HepG2 (cell line): ENCODE measurements at regions not wholly inside any gene's neighbourhood (a gene's known extent, or its start where the extent isn't known, plus 50 kb on each side); places are given as distances from the start of the nearest gene placed in this dataset.

Experiments used
- KAT7 ChIP-seq: IDR thresholded peaks from 2 replicates; pipeline ENCODE4 v1.6.1; 2018; ENCODE audit warnings: borderline replicate concordance, missing compliant biosample characterization
- KDM5A ChIP-seq: fragments of 200-600 bp; sonication (generic); IDR thresholded peaks from 2 replicates; pipeline ENCODE4 v1.7.0; 2018; ENCODE audit warnings: antibody characterized with exemption, mild to moderate bottlenecking, low read length, borderline replicate concordance
- KLF12 ChIP-seq: sonication (generic); formaldehyde crosslinking; IDR thresholded peaks from 2 replicates; pipeline ENCODE4 v1.4.0; 2020; ENCODE audit warnings: missing genetic modification reagents, borderline replicate concordance
- MTA1 ChIP-seq: sonication (generic); formaldehyde crosslinking; IDR thresholded peaks from 2 replicates; pipeline ENCODE4 v1.4.0; 2020; ENCODE audit warnings: missing genetic modification reagents, mild to moderate bottlenecking, borderline replicate concordance
- MTA3 ChIP-seq: sonication (generic); formaldehyde crosslinking; IDR thresholded peaks from 2 replicates; pipeline ENCODE4 v1.4.0; 2020; ENCODE audit warnings: missing genetic modification reagents
- MYNN ChIP-seq: sonication (generic); formaldehyde crosslinking; IDR thresholded peaks from 2 replicates; pipeline ENCODE4 v1.4.0; 2020; ENCODE audit warnings: mild to moderate bottlenecking, low read depth, missing genetic modification reagents
- TBX2 ChIP-seq: sonication (generic); formaldehyde crosslinking; IDR thresholded peaks from 2 replicates; pipeline ENCODE4 v1.5.0; 2020; ENCODE audit warnings: missing genetic modification reagents, mild to moderate bottlenecking, borderline replicate concordance
- ZC3H13 ChIP-seq: sonication (generic); formaldehyde crosslinking; IDR thresholded peaks from 2 replicates; pipeline ENCODE4 v1.8.1; 2023; ENCODE audit warnings: mild to moderate bottlenecking, missing genetic modification reagents, moderate library complexity
- ZNF343 ChIP-seq: sonication (generic); formaldehyde crosslinking; IDR thresholded peaks from 2 replicates; pipeline ENCODE4 v1.4.0; 2020; ENCODE audit warnings: mild to moderate bottlenecking, missing genetic modification reagents
- ZNF572 ChIP-seq: sonication (generic); formaldehyde crosslinking; IDR thresholded peaks from 2 replicates; pipeline ENCODE4 v1.5.1; 2020; ENCODE audit warnings: mild to moderate bottlenecking, missing genetic modification reagents
- TF ChIP-seq, protein P1 (sequence below): sonication (generic); formaldehyde crosslinking; IDR thresholded peaks from 2 replicates; pipeline ENCODE4 v1.5.1; 2020; ENCODE audit warnings: missing genetic modification reagents, mild to moderate bottlenecking, borderline replicate concordance
- TF ChIP-seq, protein P2 (sequence below): sonication (generic); formaldehyde crosslinking; IDR thresholded peaks from 2 replicates; pipeline ENCODE4 v1.5.0; 2020; ENCODE audit warnings: mild to moderate bottlenecking, missing genetic modification reagents
- TF ChIP-seq, protein P3 (sequence below): sonication (generic); formaldehyde crosslinking; IDR thresholded peaks from 2 replicates; pipeline ENCODE4 v1.4.0; 2020; ENCODE audit warnings: mild to moderate bottlenecking, missing genetic modification reagents
- TF ChIP-seq, protein P4 (sequence below): sonication (generic); formaldehyde crosslinking; IDR thresholded peaks from 2 replicates; pipeline ENCODE4 v1.5.0; 2020; ENCODE audit warnings: missing genetic modification reagents, mild to moderate bottlenecking, borderline replicate concordance

DNA sequence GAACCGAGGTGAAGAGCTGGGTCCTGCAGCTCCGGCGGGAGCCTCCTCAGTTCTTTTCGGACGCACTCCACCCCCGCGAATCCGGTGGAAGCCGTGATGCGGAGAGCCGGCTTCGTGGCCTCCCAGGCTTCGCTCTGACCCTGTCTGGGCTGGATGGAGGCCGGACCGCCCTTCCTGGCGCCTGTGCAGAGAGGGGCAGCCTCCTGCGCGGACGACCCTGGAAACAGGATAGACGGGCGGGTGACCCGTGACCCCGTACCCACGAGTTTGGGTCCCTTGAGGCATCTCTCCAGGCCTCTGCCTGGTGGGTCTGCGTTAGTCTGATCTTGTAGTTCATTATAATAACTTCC lies 136.0 kb downstream of the FOXD4L6 start (continued):
- TF ChIP-seq, protein P1, sequence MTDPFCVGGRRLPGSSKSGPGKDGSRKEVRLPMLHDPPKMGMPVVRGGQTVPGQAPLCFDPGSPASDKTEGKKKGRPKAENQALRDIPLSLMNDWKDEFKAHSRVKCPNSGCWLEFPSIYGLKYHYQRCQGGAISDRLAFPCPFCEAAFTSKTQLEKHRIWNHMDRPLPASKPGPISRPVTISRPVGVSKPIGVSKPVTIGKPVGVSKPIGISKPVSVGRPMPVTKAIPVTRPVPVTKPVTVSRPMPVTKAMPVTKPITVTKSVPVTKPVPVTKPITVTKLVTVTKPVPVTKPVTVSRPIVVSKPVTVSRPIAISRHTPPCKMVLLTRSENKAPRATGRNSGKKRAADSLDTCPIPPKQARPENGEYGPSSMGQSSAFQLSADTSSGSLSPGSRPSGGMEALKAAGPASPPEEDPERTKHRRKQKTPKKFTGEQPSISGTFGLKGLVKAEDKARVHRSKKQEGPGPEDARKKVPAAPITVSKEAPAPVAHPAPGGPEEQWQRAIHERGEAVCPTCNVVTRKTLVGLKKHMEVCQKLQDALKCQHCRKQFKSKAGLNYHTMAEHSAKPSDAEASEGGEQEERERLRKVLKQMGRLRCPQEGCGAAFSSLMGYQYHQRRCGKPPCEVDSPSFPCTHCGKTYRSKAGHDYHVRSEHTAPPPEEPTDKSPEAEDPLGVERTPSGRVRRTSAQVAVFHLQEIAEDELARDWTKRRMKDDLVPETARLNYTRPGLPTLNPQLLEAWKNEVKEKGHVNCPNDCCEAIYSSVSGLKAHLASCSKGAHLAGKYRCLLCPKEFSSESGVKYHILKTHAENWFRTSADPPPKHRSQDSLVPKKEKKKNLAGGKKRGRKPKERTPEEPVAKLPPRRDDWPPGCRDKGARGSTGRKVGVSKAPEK (CRISPR knock-in tag) = 0 out of 2 replicates have a peak, but pooled peaks have one; percentile 42
- TF ChIP-seq KDM5A (0 out of 2 replicates have a peak, but pooled peaks have one; percentile 44), TBX2 (CRISPR knock-in tag) (peak; percentile 1; the same call in 1 of the 2 replicates), ZNF343 (CRISPR knock-in tag) (peak; percentile 22), ZC3H13 (CRISPR knock-in tag) (peak; percentile 25; the same call in 1 of the 2 replicates), MTA3 (CRISPR knock-in tag) (0 out of 2 replicates have a peak, but pooled peaks have one; percentile 31), MYNN (0 out of 2 replicates have a peak, but pooled peaks have one; percentile 6), KLF12 (CRISPR knock-in tag) (peak; percentile 10; the same call in 1 of the 2 replicates), KAT7 (CRISPR knock-in tag) (0 out of 2 replicates have a peak, but pooled peaks have one; percentile 52), MTA1 (CRISPR knock-in tag) (0 out of 2 replicates have a peak, but pooled peaks have one; percentile 6), ZNF572 (peak; percentile 35; the same call in 1 of the 2 replicates)
- TF ChIP-seq, protein P2, sequence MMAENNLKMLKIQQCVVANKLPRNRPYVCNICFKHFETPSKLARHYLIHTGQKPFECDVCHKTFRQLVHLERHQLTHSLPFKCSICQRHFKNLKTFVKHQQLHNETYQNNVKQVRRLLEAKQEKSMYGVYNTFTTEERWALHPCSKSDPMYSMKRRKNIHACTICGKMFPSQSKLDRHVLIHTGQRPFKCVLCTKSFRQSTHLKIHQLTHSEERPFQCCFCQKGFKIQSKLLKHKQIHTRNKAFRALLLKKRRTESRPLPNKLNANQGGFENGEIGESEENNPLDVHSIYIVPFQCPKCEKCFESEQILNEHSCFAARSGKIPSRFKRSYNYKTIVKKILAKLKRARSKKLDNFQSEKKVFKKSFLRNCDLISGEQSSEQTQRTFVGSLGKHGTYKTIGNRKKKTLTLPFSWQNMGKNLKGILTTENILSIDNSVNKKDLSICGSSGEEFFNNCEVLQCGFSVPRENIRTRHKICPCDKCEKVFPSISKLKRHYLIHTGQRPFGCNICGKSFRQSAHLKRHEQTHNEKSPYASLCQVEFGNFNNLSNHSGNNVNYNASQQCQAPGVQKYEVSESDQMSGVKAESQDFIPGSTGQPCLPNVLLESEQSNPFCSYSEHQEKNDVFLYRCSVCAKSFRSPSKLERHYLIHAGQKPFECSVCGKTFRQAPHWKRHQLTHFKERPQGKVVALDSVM (CRISPR knock-in tag) = peak; percentile 57; the same call in 1 of the 2 replicates
- TF ChIP-seq, protein P3, sequence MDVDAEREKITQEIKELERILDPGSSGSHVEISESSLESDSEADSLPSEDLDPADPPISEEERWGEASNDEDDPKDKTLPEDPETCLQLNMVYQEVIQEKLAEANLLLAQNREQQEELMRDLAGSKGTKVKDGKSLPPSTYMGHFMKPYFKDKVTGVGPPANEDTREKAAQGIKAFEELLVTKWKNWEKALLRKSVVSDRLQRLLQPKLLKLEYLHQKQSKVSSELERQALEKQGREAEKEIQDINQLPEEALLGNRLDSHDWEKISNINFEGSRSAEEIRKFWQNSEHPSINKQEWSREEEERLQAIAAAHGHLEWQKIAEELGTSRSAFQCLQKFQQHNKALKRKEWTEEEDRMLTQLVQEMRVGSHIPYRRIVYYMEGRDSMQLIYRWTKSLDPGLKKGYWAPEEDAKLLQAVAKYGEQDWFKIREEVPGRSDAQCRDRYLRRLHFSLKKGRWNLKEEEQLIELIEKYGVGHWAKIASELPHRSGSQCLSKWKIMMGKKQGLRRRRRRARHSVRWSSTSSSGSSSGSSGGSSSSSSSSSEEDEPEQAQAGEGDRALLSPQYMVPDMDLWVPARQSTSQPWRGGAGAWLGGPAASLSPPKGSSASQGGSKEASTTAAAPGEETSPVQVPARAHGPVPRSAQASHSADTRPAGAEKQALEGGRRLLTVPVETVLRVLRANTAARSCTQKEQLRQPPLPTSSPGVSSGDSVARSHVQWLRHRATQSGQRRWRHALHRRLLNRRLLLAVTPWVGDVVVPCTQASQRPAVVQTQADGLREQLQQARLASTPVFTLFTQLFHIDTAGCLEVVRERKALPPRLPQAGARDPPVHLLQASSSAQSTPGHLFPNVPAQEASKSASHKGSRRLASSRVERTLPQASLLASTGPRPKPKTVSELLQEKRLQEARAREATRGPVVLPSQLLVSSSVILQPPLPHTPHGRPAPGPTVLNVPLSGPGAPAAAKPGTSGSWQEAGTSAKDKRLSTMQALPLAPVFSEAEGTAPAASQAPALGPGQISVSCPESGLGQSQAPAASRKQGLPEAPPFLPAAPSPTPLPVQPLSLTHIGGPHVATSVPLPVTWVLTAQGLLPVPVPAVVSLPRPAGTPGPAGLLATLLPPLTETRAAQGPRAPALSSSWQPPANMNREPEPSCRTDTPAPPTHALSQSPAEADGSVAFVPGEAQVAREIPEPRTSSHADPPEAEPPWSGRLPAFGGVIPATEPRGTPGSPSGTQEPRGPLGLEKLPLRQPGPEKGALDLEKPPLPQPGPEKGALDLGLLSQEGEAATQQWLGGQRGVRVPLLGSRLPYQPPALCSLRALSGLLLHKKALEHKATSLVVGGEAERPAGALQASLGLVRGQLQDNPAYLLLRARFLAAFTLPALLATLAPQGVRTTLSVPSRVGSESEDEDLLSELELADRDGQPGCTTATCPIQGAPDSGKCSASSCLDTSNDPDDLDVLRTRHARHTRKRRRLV = 0 out of 2 replicates have a peak, but pooled peaks have one; percentile 47
- TF ChIP-seq, protein P4, sequence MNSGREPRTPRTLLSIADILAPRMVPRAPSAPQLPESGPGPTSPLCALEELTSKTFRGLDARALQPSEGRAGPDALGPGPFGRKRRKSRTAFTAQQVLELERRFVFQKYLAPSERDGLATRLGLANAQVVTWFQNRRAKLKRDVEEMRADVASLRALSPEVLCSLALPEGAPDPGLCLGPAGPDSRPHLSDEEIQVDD (CRISPR knock-in tag) = peak; percentile 83; the same call in 1 of the 2 replicates
